ENCODE measurements at regions not wholly inside any gene's neighbourhood (a gene's known extent, or its start where the extent isn't known, plus 50 kb on each side); places are given as distances from the start of the nearest gene placed in this dataset.

GRCh38 chr6:101231606-101232235, 161.8 kb upstream of the GRIK2 start:
- TF ChIP-seq, protein P1, sequence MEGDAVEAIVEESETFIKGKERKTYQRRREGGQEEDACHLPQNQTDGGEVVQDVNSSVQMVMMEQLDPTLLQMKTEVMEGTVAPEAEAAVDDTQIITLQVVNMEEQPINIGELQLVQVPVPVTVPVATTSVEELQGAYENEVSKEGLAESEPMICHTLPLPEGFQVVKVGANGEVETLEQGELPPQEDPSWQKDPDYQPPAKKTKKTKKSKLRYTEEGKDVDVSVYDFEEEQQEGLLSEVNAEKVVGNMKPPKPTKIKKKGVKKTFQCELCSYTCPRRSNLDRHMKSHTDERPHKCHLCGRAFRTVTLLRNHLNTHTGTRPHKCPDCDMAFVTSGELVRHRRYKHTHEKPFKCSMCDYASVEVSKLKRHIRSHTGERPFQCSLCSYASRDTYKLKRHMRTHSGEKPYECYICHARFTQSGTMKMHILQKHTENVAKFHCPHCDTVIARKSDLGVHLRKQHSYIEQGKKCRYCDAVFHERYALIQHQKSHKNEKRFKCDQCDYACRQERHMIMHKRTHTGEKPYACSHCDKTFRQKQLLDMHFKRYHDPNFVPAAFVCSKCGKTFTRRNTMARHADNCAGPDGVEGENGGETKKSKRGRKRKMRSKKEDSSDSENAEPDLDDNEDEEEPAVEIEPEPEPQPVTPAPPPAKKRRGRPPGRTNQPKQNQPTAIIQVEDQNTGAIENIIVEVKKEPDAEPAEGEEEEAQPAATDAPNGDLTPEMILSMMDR (IDR thresholded peaks at IDR 0.05): no peak
- no peak for TF ChIP-seq POLR2AphosphoS5 (IDR thresholded peaks at IDR 0.05)
- TF ChIP-seq EP300 (IDR thresholded peaks at IDR 0.05): no peak
- no peak for TF ChIP-seq POLR2A (IDR thresholded peaks at IDR 0.05; ENCODE audit: low read depth)
- Histone ChIP-seq H3K27ac (replicated peaks in 1 of 4) (no peak overlapping the region), H3K27me3 (no peaks in the 10 kb centered on the region), H3K4me3 (no peak overlapping the region), H3K4me1 (no peaks in the 10 kb centered on the region), H3K36me3 (no peaks in the 10 kb centered on the region), H3K9me3 (no peaks in the 10 kb centered on the region)
- WGBS: 83% methylated on average over 7 of the region's 7 CpGs
- intact Hi-C loops (cut with DNase I): no loop called here
- DNase-seq (ENCODE audit: extremely low spot score): no peak

GRCh38 chr6:101232961-101233360, 160.5 kb upstream of the GRIK2 start:
- TF ChIP-seq, protein P1 (IDR thresholded peaks at IDR 0.05): no peak
- TF ChIP-seq POLR2A (IDR thresholded peaks at IDR 0.05; ENCODE audit: low read depth): no peak
- TF ChIP-seq POLR2AphosphoS5 (IDR thresholded peaks at IDR 0.05): no peak
- TF ChIP-seq EP300 (IDR thresholded peaks at IDR 0.05): no peak
- H3K27me3 ChIP-seq: no peaks in the 10 kb centered on the region
- intact Hi-C loops (cut with DNase I): no loop called here
- H3K4me1 ChIP-seq: no peaks in the 10 kb centered on the region
- H3K9me3 ChIP-seq: no peaks in the 10 kb centered on the region
- no peaks in the 10 kb centered on the region for H3K36me3 ChIP-seq
- H3K27ac ChIP-seq (replicated peaks in 1 of 4): no peak overlapping the region
- no peak overlapping the region for H3K4me3 ChIP-seq
- DNase-seq (ENCODE audit: extremely low spot score): no peak

GRCh38 chr6:101236709-101237108, 156.8 kb upstream of the GRIK2 start:
- no peak overlapping the region for H3K4me3 ChIP-seq
- no peaks in the 10 kb centered on the region for H3K9me3 ChIP-seq
- H3K36me3 ChIP-seq: no peaks in the 10 kb centered on the region
- intact Hi-C loops (cut with DNase I): no loop called here
- no peaks in the 10 kb centered on the region for H3K27me3 ChIP-seq
- no peak for TF ChIP-seq POLR2AphosphoS5 (IDR thresholded peaks at IDR 0.05)
- TF ChIP-seq, protein P1 (IDR thresholded peaks at IDR 0.05): no peak
- no peak for TF ChIP-seq EP300 (IDR thresholded peaks at IDR 0.05)
- no peak for TF ChIP-seq POLR2A (IDR thresholded peaks at IDR 0.05; ENCODE audit: low read depth)
- H3K4me1 ChIP-seq: no peaks in the 10 kb centered on the region
- H3K27ac ChIP-seq (replicated peaks in 1 of 4): no peak overlapping the region
- DNase-seq (ENCODE audit: extremely low spot score): no peak
- 64% methylated on average over 4 of the region's 4 CpGs for WGBS

DNA sequence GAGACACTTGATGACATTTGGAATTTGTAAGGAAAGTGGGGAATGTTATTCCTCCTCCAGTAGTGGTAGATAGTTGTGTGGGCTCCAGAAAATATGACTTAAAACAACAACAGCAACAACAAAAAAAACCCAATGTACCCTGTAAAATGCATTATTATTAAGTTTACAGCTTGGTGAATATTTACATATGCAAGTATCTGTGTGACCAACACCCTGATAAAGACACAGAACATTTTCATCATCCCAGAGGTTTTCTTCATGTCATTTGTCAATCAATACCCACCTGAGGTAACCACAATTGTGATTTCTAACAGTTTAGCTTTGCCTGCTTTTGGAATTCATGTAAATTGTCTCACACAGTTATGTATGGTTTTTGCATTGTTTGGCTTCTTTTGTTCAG, 152.1 kb upstream of the GRIK2 start:
- no peak for DNase-seq (ENCODE audit: extremely low spot score)
- intact Hi-C loops (cut with DNase I): no loop called here
- no peaks in the 10 kb centered on the region for H3K9me3 ChIP-seq
- no peak overlapping the region for H3K4me3 ChIP-seq
- no peak overlapping the region for H3K27ac ChIP-seq (replicated peaks in 1 of 4)
- H3K36me3 ChIP-seq: no peaks in the 10 kb centered on the region
- no peaks in the 10 kb centered on the region for H3K27me3 ChIP-seq
- H3K4me1 ChIP-seq: no peaks in the 10 kb centered on the region
- TF ChIP-seq, protein P1 (IDR thresholded peaks at IDR 0.05): no peak
- TF ChIP-seq POLR2AphosphoS5 (IDR thresholded peaks at IDR 0.05): no peak
- TF ChIP-seq EP300 (IDR thresholded peaks at IDR 0.05): no peak
- TF ChIP-seq POLR2A (IDR thresholded peaks at IDR 0.05; ENCODE audit: low read depth): no peak

- Histone ChIP-seq H3K27ac (replicated peaks in 1 of 4) (no peak overlapping the region), H3K9me3 (peaks cover 0 to 20% (median 13%) of the 10 kb centered on the region in 4 donors), H3K4me3 (no peak overlapping the region), H3K36me3 (no peaks in the 10 kb centered on the region), H3K27me3 (no peaks in the 10 kb centered on the region), H3K4me1 (no peaks in the 10 kb centered on the region)
- no peak for TF ChIP-seq EP300 (IDR thresholded peaks at IDR 0.05)
- TF ChIP-seq, protein P1 (IDR thresholded peaks at IDR 0.05): no peak
- TF ChIP-seq POLR2AphosphoS5 (IDR thresholded peaks at IDR 0.05): no peak
- TF ChIP-seq POLR2A (IDR thresholded peaks at IDR 0.05; ENCODE audit: low read depth): no peak
- intact Hi-C loops (cut with DNase I): no loop called here
- no peak for DNase-seq (ENCODE audit: extremely low spot score)
Observed at GRCh38 chr6:101249470-101249869, 144.0 kb upstream of the GRIK2 start.
